ENCODE measurements at regions not wholly inside any gene's neighbourhood (a gene's known extent, or its start where the extent isn't known, plus 50 kb on each side); places are given as distances from the start of the nearest gene placed in this dataset.

GRCh38 chr3:8239095-8239494 lies 262.5 kb upstream of the LMCD1 start:
- Histone ChIP-seq H3K4me1 (ENCODE audit: control extremely low read depth in 1 of 4, control insufficient read depth in 4 of 4, insufficient read depth in 4 of 4, low read length in 3 of 4) (no peaks in the 10 kb centered on the region), H3K36me3 (ENCODE audit: control insufficient read depth in 4 of 4, insufficient read depth in 4 of 4, low read length in 3 of 4) (no peaks in the 10 kb centered on the region), H3K9me3 (ENCODE audit: control extremely low read depth in 1 of 5, control insufficient read depth in 4 of 5, insufficient read depth in 2 of 5, low read depth in 1 of 5, low read length in 4 of 5) (peaks cover 0 to 7% (median 0%) of the 10 kb centered on the region in 5 experiments), H3K4me3 (ENCODE audit: control insufficient read depth in 1 of 7, extremely low read depth in 1 of 7, insufficient read depth in 4 of 7, low read depth in 2 of 7, low read length in 6 of 7) (no peak overlapping the region), H3K27me3 (replicated peaks in 2 of 5; ENCODE audit: control insufficient read depth in 4 of 5, insufficient read depth in 5 of 5, low read length in 4 of 5) (no peaks in the 10 kb centered on the region), H3K27ac (ENCODE audit: insufficient read depth in 1 of 2, low read depth in 1 of 2, low read length in 2 of 2, poor library complexity in 1 of 2, severe bottlenecking in 2 of 2) (no peak overlapping the region)
- WGBS (ENCODE audit: insufficient coverage) = 100% methylated on average over 2 of the region's 2 CpGs
- POLR2A ChIA-PET = interaction anchor here (0.6 kb wide), 1 partner anchor 10 kb away, joined by 3 read pairs; no protein-coding TSS in a partner anchor
- CTCF ChIA-PET = interaction anchor here (0.7 to 2.4 kb wide), 6 partner anchors 9 to 180 kb away, joined by 3 to 11 read pairs (median 4); no protein-coding TSS in a partner anchor
- DNase-seq = no peak

- POLR2A ChIA-PET = interaction anchor here (0.6 kb wide), 2 partner anchors 9 to 69 kb away, joined by 3 read pairs; no protein-coding TSS in a partner anchor
- no peaks in the 10 kb centered on the region for H3K36me3 ChIP-seq (ENCODE audit: control insufficient read depth in 4 of 4, insufficient read depth in 4 of 4, low read length in 3 of 4)
- CTCF ChIA-PET = interaction anchor here (0.5 to 2.4 kb wide), 12 partner anchors 8 to 1128 kb away, joined by 3 to 11 read pairs (median 4); no protein-coding TSS in a partner anchor
- H3K4me3 ChIP-seq (ENCODE audit: control insufficient read depth in 1 of 7, extremely low read depth in 1 of 7, insufficient read depth in 4 of 7, low read depth in 2 of 7, low read length in 6 of 7) = no peak overlapping the region
- 90% methylated on average over 3 of the region's 4 CpGs for WGBS (ENCODE audit: insufficient coverage)
- H3K9me3 ChIP-seq (ENCODE audit: control extremely low read depth in 1 of 5, control insufficient read depth in 4 of 5, insufficient read depth in 2 of 5, low read depth in 1 of 5, low read length in 4 of 5) = peaks cover 0 to 7% (median 0%) of the 10 kb centered on the region in 5 experiments
- H3K4me1 ChIP-seq (ENCODE audit: control extremely low read depth in 1 of 4, control insufficient read depth in 4 of 4, insufficient read depth in 4 of 4, low read length in 3 of 4) = no peaks in the 10 kb centered on the region
- no peaks in the 10 kb centered on the region for H3K27me3 ChIP-seq (replicated peaks in 2 of 5; ENCODE audit: control insufficient read depth in 4 of 5, insufficient read depth in 5 of 5, low read length in 4 of 5)
- no peak overlapping the region for H3K27ac ChIP-seq (ENCODE audit: insufficient read depth in 1 of 2, low read depth in 1 of 2, low read length in 2 of 2, poor library complexity in 1 of 2, severe bottlenecking in 2 of 2)
- peak; percentile 34 to 73 (median 62) for DNase-seq
Measured at GRCh38 chr3:8239718-8240695, 261.6 kb upstream of the LMCD1 start.

- CTCF ChIA-PET = no interaction called here
- no peaks in the 10 kb centered on the region for H3K4me1 ChIP-seq (ENCODE audit: control extremely low read depth in 1 of 4, control insufficient read depth in 4 of 4, insufficient read depth in 4 of 4, low read length in 3 of 4)
- no peaks in the 10 kb centered on the region for H3K27me3 ChIP-seq (replicated peaks in 2 of 5; ENCODE audit: control insufficient read depth in 4 of 5, insufficient read depth in 5 of 5, low read length in 4 of 5)
- whole genome bisulfite sequencing (ENCODE audit: insufficient coverage) = no CpG with 5 or more reads among the region's 2 CpGs
- POLR2A ChIA-PET = no interaction called here
- H3K36me3 ChIP-seq (ENCODE audit: control insufficient read depth in 4 of 4, insufficient read depth in 4 of 4, low read length in 3 of 4) = no peaks in the 10 kb centered on the region
- DNase-seq = no peak
- H3K4me3 ChIP-seq (ENCODE audit: control insufficient read depth in 1 of 7, extremely low read depth in 1 of 7, insufficient read depth in 4 of 7, low read depth in 2 of 7, low read length in 6 of 7) = no peak overlapping the region
- no peak overlapping the region for H3K27ac ChIP-seq (ENCODE audit: insufficient read depth in 1 of 2, low read depth in 1 of 2, low read length in 2 of 2, poor library complexity in 1 of 2, severe bottlenecking in 2 of 2)
- H3K9me3 ChIP-seq (ENCODE audit: control extremely low read depth in 1 of 5, control insufficient read depth in 4 of 5, insufficient read depth in 2 of 5, low read depth in 1 of 5, low read length in 4 of 5) = peaks cover 0 to 7% (median 0%) of the 10 kb centered on the region in 5 experiments
Measured at GRCh38 chr3:8246070-8246469, 255.6 kb upstream of the LMCD1 start.

GRCh38 chr3:8253201-8253600 lies 248.4 kb upstream of the LMCD1 start:
- H3K27me3 ChIP-seq (replicated peaks in 2 of 5; ENCODE audit: control insufficient read depth in 4 of 5, insufficient read depth in 5 of 5, low read length in 4 of 5) = no peaks in the 10 kb centered on the region
- no peaks in the 10 kb centered on the region for H3K4me1 ChIP-seq (ENCODE audit: control extremely low read depth in 1 of 4, control insufficient read depth in 4 of 4, insufficient read depth in 4 of 4, low read length in 3 of 4)
- 100% methylated on average over 1 of the region's 1 CpG for WGBS (ENCODE audit: insufficient coverage)
- peaks cover 0 to 5% (median 0%) of the 10 kb centered on the region in 5 experiments for H3K9me3 ChIP-seq (ENCODE audit: control extremely low read depth in 1 of 5, control insufficient read depth in 4 of 5, insufficient read depth in 2 of 5, low read depth in 1 of 5, low read length in 4 of 5)
- DNase-seq = no peak
- no peak overlapping the region for H3K4me3 ChIP-seq (ENCODE audit: control insufficient read depth in 1 of 7, extremely low read depth in 1 of 7, insufficient read depth in 4 of 7, low read depth in 2 of 7, low read length in 6 of 7)
- H3K27ac ChIP-seq (ENCODE audit: insufficient read depth in 1 of 2, low read depth in 1 of 2, low read length in 2 of 2, poor library complexity in 1 of 2, severe bottlenecking in 2 of 2) = no peak overlapping the region
- CTCF ChIA-PET = interaction anchor here (2.3 kb wide), 1 partner anchor 13 kb away, joined by 5 read pairs; no protein-coding TSS in a partner anchor
- POLR2A ChIA-PET = no interaction called here
- H3K36me3 ChIP-seq (ENCODE audit: control insufficient read depth in 4 of 4, insufficient read depth in 4 of 4, low read length in 3 of 4) = no peaks in the 10 kb centered on the region

- H3K27ac ChIP-seq (ENCODE audit: insufficient read depth in 1 of 2, low read depth in 1 of 2, low read length in 2 of 2, poor library complexity in 1 of 2, severe bottlenecking in 2 of 2) = no peak overlapping the region
Measured at GRCh38 chr3:8254489-8254888, 247.1 kb upstream of the LMCD1 start.

GRCh38 chr3:8255725-8256124 lies 245.9 kb upstream of the LMCD1 start:
- H3K4me3 ChIP-seq (ENCODE audit: control insufficient read depth in 1 of 7, extremely low read depth in 1 of 7, insufficient read depth in 4 of 7, low read depth in 2 of 7, low read length in 6 of 7) = no peak overlapping the region
- ChIA-PET POLR2A (no interaction called here), CTCF (no interaction called here)
- H3K27me3 ChIP-seq (replicated peaks in 2 of 5; ENCODE audit: control insufficient read depth in 4 of 5, insufficient read depth in 5 of 5, low read length in 4 of 5) = no peaks in the 10 kb centered on the region
- peaks cover 0 to 3% (median 0%) of the 10 kb centered on the region in 5 experiments for H3K9me3 ChIP-seq (ENCODE audit: control extremely low read depth in 1 of 5, control insufficient read depth in 4 of 5, insufficient read depth in 2 of 5, low read depth in 1 of 5, low read length in 4 of 5)
- no peak for DNase-seq
- H3K27ac ChIP-seq (ENCODE audit: insufficient read depth in 1 of 2, low read depth in 1 of 2, low read length in 2 of 2, poor library complexity in 1 of 2, severe bottlenecking in 2 of 2) = no peak overlapping the region
- WGBS (ENCODE audit: insufficient coverage) = 80% methylated on average over 1 of the region's 2 CpGs
- H3K4me1 ChIP-seq (ENCODE audit: control extremely low read depth in 1 of 4, control insufficient read depth in 4 of 4, insufficient read depth in 4 of 4, low read length in 3 of 4) = no peaks in the 10 kb centered on the region
- no peaks in the 10 kb centered on the region for H3K36me3 ChIP-seq (ENCODE audit: control insufficient read depth in 4 of 4, insufficient read depth in 4 of 4, low read length in 3 of 4)

More at GRCh38 chr3:8254489-8254888, 247.1 kb upstream of the LMCD1 start:
- H3K4me3 ChIP-seq (ENCODE audit: control insufficient read depth in 1 of 7, extremely low read depth in 1 of 7, insufficient read depth in 4 of 7, low read depth in 2 of 7, low read length in 6 of 7) = no peak overlapping the region
- DNase-seq = no peak
- no peaks in the 10 kb centered on the region for H3K4me1 ChIP-seq (ENCODE audit: control extremely low read depth in 1 of 4, control insufficient read depth in 4 of 4, insufficient read depth in 4 of 4, low read length in 3 of 4)
- 83% methylated on average over 1 of the region's 2 CpGs for WGBS (ENCODE audit: insufficient coverage)
- H3K9me3 ChIP-seq (ENCODE audit: control extremely low read depth in 1 of 5, control insufficient read depth in 4 of 5, insufficient read depth in 2 of 5, low read depth in 1 of 5, low read length in 4 of 5) = peaks cover 0 to 5% (median 0%) of the 10 kb centered on the region in 5 experiments
- H3K36me3 ChIP-seq (ENCODE audit: control insufficient read depth in 4 of 4, insufficient read depth in 4 of 4, low read length in 3 of 4) = no peaks in the 10 kb centered on the region
- ChIA-PET CTCF (interaction anchor here (1.3 kb wide), 1 partner anchor 11 kb away, joined by 3 read pairs; no protein-coding TSS in a partner anchor), POLR2A (no interaction called here)
- H3K27me3 ChIP-seq (replicated peaks in 2 of 5; ENCODE audit: control insufficient read depth in 4 of 5, insufficient read depth in 5 of 5, low read length in 4 of 5) = no peaks in the 10 kb centered on the region
